ENCODE measurements at regions not wholly inside any gene's neighbourhood (a gene's known extent, or its start where the extent isn't known, plus 50 kb on each side); places are given as distances from the start of the nearest gene placed in this dataset.
"Not testable (repeated sequence)": the region's sequence is repeated elsewhere in the genome, so short reads cannot be mapped to it uniquely, and the experiment has no call there.

DNA sequence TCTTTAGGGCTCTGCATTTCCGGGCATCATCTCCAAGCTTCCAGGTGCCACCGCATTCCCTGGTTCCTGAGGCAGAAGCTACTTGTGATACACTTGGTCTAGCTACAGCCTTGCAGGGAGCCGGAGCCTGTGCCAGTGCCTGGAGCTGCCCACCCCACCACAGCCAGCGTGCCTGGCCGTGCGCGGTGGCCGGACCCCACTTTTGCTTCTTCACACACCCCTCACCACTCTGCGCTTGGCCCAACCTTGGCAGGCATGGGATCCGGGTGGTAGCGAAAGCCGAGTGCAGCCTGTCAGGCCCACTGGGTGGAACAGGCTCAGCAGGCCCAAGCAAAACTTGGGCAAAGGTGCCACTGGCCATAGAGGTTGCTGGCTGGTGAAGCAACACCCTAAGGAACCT lies 823.7 kb downstream of the GLUD2 start:
- DNase-seq = no peak

DNA sequence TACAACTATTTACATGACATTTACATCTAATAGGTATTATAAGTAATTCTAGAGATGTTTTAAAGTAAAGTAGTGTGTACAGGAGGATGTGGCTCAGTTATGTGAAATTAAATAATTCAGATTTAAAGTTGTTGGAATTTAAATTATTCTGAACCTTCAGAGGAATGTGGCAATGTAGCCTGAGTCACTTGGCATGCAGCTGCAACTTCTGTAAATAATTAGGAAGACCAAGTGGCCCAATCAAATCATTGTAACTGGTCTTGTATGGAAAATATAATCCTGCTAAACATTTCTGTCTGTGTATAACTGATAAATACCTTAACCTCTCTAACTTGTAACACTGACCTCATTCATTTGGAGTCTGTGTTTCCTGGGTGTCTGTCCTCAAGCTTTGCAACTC lies 828.9 kb downstream of the GLUD2 start:
- DNase-seq = no peak

DNA sequence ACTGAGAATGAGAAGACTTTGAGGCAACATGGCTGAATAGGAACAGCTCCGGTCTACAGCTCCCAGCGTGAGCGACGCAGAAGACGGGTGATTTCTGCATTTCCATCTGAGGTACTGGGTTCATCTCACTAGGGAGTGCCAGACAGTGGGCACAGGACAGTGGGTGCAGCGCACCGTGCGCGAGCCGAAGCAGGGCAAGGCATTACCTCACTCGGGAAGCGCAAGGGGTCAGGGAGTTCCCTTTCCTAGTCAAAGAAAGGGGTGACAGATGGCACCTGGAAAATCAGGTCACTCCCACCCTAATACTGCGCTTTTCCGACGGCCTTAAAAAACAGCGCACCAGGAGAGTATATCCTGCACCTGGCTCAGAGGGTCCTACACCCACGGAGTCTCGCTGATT lies 829.9 kb downstream of the GLUD2 start:
- DNase-seq = not testable (repeated sequence)

DNA sequence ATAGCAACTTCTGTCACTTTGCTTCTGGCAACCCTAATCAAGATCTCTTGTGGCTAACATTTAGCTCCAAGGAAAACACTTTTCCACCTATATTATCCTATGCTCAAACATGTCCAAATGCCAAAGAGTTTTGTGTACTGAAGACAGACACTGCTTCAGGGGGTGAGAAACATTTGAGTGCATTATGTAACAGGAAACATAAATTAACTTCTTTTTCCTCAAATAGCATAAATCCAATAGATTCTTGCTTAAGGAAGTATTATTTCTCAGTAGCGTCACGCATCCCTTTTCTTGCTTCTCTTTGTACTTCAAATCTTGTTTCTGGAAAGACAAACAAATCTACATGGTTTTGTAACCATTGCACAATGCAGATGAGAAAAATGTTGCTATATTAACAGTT lies 839.1 kb downstream of the GLUD2 start:
- no peak for DNase-seq

DNA sequence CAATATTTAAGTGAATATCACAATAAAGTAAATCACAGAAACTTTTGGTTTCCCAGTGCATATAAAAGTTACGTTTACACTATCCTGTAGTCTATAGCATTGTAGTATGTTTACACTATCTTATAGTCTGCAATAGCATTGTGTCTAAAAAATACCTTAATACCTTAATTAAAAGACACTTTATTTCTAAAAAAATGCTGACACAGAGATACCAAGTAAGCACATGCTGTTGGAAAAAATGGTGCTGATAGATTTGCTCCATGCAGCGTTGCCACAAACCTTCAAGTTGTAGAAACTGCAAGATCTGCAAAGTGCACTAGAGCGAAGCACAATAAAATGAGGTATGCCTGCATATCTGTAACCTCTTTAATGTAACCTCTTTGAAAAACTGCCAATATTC lies 847.3 kb downstream of the GLUD2 start:
- no peak for DNase-seq

DNA sequence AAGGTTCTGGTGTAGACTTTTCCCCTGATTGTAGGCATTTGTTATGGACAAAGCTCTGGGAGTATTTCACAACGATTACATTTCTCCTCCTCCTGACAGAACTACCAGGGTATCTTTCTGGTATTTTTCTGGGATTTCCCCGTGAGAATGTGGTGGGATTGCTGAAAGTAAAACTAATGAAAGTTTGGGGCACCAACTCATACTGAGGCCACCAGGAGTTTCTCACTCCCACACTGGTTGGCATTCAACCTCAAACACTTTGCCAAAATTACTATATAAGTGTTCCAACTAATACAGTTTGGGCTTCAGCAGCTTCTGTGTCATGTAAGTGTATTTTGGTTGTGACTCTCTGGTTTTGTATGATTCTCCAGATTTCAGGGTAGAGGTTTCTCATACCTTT lies 855.1 kb downstream of the GLUD2 start:
- no peak for DNase-seq

DNA sequence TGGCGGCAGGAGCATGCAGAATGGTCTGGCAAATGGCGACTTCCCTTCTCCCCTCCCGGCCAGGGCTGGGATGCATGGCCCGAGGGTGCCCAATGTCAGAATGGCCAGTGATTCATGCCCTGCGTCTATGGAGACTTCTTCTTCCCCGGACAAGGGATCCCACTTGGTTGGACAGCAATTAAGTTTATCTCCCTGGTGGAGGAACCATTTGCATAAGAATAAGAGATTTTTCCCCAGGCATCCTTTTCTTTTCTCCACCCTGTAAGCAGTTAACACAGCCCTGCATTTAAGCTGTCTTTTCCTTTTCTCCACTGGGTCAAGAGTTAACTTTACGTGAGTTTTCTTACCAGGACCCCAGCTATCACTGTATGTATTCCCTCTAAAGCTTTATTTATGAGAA lies 856.6 kb downstream of the GLUD2 start:
- no peak for DNase-seq

DNA sequence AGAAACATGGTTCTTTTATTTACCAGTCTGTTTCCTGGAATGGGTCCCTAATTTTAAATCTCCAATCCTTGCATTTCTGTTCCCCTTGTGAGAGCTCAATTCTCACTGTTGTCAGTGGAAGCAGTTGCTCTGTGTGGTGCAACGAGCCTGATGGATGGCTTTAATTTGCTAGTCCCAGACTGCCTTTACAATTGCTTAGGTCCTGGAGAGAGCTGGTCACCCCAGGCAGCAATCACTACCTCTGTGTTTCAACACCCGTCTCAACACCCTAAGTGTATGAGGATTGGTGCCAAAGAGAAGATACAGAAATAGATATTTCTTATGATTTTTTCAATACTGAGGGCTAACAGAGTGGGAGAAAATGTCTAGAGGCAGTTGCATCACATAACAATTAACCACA lies 873.8 kb downstream of the GLUD2 start:
- DNase-seq = no peak

DNA sequence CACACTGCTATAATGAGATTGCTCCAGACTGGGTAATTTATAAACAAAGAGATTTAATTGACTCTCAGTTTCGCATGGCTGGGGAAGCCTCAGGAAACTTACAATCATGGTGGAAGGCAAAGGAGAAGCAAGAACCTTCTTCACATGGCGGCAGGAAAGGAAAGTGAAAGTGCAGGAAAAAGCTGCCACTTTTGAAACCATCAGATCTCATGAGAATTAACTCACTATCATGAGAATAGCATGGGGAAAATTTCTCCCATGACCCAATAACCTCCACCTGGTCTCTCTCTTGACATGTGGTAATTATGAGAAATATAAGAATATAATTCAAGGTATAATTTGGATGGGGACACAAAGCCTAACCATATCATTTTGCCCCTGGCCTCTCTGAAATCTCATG lies 884.2 kb downstream of the GLUD2 start:
- no peak for DNase-seq

DNA sequence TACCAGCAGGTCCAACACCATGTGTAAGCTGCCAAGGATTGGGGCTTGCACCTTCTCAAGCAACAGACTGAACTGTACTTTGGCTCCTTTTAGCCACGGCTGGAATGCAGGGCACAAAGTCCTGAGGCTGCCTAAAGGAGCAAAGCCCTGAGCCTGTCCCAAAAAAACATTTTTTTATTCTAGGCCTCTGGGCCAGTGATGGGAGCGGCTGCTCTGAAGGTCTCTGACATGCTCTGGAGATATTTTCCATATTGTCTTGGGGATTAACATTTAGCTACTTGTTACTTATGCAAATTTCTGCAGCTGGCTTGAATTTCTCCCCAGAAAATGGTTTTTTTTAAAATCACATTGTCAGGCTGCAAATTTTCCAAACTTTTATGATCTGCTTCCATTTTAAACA lies 885.3 kb downstream of the GLUD2 start:
- DNase-seq = no peak

DNA sequence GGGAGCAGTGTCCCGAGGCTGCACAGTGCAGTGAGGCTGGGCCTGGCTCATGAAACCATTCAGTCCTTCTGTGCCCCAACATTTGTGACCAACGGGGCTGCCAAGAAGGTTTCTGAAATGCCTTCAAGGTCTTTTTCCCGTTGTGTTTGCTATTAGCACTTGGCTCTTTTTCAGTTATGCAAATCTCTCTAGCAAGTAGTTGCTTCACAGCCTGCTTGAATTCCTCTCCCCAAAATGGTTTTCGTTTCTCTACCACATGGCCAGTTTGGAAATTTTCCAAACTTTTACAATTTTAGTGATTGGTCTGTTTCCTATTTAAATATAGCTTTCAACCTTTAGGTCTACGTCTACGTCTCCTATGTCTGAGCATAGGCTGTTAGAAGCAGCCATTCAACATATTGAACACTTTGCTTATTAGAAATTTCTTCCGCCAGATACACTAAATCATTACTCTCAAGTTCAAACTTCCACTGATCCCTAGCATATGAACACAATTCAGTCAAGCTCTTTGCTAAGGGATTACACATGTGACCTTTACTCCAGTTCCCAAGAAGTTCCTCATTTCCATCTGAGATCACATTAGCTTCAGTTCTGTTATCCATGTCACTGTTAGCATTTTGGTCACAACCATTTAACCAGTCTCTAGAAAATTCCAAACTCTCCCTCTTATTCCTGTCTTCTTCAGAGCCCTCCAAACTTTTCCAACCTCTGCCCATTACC lies 901.8 kb downstream of the GLUD2 start:
- no peak for DNase-seq

DNA sequence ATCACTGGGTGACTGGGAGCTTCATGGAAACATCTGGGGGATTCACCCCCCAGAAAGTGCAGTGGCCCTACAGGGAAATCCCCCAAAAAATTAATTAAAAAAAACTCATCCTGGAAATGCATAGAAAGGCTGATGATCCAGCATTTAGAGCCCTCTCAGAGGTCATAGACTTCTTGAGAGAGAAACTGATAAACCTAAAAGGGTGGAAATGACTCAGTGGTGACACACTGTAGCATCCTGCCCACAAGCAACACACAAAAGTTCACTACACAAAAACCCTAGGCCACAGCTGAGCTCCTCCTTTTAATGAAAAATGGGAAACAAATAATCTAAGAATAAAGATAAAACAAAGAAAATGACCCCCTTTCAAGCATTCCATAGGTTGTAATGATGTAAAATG lies 911.5 kb downstream of the GLUD2 start:
- no peak for DNase-seq

DNA sequence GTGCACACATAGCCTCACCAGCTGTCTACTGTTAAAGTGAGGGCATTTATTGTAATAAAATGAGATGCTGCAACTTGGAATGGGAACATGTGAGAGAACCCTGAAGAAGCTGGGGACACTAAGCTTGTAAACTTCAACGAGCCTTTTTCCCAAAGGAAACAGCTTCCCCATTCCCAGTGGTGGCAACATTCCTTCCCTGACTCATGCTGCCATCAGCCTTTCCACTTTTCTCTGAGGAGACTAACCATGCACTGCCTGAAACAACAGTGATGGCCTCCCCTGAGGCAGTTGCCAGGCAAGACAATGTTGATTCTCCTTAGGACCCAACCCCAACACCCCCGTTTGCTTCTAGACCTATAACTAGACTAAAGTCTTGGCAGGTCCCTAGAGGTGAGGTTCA lies 928.3 kb downstream of the GLUD2 start:
- no peak for DNase-seq

DNA sequence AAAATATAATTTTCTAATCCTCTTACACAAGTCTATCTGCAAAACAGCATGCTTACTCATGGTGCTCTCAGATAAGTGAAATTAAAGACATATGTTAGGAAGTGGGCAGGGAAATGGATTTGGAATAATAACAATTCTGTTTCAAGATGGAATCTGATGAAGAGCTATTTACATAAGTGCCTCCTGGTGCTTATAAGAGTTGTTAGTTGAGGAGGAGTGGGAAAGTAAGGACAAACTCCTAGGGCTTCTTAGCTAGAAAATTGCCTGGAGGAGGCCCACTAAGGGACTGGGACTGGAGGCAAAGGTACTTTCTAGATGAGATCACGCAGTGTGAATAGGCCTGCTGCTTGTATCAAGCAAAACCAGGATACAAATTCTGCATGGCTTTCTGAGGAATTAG lies 939.8 kb downstream of the GLUD2 start:
- no peak for DNase-seq

DNA sequence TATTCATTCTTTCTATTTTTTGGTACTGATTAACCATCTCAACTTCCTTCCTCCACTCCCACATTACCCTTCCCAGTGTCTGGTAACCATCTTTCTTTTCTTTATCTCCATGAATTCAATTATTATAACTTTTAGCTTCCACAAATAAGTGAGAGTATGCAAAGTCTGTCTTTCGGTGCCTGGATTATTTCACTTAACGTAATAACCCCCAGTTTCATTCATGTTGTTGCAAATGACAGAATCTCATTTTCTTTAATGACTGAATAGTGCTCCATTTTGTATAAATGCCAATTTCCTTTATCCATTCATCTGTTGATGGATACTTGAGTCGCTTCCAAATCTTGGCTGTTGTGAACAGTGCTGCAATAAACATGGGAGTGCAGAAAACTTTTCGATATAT lies 940.4 kb downstream of the GLUD2 start:
- no peak for DNase-seq

DNA sequence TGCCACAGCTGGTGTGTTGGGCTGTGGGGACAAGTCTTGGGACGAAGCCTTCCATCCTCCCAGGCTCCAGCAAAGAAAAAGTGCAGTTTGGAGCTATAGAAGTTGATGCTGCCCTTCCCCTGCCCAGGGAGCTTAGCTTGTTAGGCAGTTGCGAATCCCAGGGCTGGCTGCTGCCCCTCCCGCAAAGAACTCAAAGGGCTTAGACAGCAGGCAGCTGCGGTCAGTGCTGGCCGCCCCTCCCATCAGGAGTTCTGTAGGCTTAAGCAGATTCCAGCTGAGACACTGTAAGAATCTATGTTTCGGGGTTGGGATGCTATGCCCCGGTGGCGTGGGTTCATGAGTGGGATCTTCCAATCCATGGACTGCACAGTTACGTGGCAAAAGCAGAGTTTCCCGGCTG lies 956.7 kb downstream of the GLUD2 start:
- no peak for DNase-seq

DNA sequence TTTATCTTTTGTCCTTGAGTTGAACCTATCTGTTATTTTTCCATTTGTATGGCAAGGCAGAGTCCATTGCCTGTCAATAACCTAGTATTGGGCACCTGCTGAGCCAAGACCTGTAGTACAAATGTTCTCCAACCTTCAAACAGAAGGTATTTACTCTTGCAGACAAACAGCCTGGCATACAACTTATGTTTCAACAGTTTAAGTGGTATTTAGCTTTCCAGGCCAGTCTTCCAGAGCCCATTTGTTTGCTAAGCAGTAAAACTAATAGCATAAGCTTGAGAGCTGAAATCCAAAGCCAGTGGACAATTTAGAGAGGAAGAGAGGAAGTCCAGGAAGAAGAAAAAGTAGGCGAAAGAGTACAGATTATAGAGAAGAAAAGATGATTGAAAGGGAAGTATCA lies 979.3 kb downstream of the GLUD2 start:
- no peak for DNase-seq

DNA sequence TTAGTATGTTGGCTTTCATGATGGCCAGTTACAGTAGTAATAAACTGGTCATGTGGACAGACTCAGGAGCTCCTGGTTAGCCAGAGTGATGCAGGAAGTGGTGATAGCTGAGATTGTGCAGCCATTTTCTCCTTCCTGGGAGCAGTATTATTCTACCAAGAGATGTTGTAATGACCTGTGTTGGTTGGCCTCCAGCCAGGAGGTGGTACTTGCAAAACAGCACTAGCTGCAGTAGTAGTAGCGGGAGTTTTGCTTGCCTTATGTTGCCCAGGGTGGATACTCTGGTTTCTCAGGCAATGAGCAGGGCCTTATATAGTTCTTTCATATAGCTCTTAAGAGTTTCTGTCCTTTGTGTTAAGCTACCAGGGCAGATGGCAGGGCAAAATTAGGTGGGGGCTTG lies 998.8 kb downstream of the GLUD2 start:
- no peak for DNase-seq

DNA sequence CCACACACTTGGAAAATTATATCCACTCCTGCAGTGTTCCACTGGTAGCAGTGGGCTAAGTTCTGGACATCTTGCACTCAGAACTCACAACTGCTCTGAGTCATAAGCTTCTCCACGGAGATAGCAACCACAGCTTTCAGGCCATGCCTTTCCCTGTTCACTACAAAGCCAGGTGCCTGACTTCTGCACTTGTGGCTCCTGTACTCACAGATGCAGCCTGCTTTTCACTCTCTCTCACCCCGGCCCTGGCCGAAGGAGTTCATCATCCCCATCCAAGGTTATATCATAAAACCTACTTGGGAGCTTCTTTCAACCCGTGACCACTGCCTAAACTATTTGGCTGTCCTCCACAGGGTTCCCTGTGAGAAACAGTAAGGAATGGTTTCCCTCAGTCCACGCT lies 999.4 kb downstream of the GLUD2 start:
- DNase-seq = no peak

DNA sequence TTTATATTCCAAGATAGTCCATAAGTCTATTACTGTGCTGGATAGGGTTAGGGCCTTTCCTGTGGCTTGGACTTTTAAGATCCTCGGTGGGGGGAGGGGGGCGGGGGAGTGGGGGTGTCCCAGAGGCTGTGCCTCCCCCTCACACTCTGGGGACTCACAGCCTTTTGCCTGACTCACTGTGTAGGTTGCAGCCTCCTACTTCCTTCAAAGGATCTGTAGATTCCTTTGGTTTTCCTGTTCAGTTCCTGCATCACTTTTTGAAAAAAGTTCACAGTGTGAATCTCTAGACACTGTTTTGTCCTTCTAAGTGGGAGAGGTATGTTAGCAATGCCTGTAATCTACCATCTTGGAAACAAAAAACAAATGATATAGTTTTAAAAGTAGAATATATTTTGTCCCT lies 999.9 kb downstream of the GLUD2 start:
- no peak for DNase-seq

DNA sequence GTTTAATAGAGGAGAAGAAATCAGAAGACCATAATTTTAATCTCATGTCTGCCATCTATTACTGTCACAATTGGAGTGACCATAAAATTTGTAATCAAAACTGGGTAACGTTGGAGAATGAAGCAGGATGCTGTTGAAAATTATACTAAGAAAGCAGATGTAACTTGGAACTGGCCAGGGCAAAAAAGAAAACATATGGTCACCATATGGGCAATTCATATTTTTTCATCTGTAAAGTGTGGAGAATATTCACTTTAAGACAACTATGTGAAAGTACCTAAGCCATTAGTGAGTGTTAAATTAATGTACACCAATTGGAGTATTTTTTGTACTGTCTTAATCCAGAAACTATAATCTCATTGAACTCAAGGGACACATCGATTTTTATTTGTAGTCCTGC lies 1008.0 kb downstream of the GLUD2 start:
- no peak for DNase-seq

DNA sequence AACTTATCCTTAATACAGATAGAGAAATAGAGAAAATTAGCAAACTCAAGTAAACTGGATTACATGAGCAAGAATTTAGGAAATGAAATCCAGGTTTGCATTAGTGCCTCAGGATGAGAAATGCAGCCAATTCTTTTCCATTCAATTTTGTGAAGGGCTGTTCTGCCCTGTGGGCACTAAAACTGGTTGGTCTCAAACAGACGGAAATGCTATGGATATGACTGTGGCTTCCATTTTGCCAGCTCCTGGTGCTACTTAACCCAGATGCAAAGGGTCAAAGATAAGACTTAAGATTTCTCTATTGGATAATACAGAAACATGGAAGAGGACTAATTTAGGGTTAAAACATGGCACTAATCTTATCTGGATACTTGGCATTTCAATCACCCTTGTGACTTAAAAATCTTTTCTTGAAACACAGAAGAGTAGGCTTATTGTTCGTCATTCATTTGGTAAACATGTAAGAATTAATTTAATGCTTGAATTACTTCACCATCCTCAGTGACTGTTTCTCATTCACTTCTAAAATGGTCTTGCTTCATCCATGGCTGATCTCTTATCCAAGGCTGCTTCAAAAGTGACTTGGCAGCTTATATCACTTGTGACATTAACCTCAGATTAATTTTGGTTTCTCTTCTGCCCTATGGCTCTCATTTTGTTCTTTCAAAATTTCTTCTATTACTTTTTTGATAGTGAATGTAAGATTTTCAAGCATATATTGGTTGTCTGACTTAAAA lies 1008.7 kb downstream of the GLUD2 start:
- no peak for DNase-seq

DNA sequence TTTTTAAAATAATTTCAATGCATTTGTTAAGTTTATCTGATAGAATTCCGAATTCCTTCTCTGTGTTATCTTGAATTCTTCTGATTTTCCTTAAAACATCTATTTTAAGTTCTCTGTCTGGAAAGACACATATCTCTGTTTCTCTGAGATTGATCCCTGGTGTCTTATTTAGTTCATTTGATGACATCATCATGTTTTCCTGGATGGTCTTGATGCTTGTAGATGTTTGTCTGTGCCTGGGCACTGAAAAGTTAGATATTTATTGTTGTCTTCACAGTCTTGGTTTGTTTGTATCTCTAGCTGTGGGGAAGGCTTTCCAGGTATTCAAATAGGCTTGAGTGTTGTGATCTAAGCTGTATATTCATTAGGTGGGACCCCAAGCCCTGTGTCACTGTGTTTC lies 1028.8 kb downstream of the GLUD2 start:
- no peak for DNase-seq

DNA sequence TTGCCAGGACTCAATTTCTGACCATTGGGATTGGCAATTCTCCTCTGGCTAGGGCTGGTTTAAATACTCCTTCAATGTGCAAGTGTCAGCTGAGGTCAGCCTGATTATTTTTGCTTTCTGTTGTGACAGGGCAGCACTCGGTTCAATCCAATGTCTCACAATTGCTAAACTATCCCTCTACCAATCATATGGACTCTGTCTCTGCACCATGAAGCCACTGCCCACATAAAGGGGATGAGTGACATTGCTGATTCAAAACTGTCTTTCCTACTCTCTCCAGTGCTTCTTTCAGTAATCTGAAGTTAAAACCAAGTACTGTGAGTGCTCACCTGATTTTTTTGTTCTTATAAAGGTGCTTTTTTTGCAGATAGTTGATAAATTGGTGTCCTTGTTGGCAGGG lies 1030.7 kb downstream of the GLUD2 start:
- no peak for DNase-seq

DNA sequence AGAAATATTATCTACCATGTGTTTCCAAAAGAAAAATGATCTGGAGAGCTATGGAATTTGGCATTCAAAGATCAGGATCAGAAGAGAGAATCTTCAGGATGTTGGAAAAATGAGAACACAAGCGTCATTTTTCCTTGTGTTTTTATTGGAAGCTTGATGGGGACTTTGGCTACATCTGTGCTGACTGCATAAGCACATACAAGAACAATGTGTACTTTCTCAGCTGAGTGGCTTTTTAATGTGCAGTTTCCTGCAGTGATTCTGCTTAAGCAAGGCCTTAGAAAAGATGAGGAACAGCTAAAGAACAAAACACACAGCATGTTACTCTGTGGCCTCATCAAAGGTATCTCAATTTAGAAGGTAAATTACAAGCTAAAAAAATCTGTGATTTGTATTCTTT lies 1039.9 kb downstream of the GLUD2 start:
- no peak for DNase-seq
